Activated CD8-positive, alpha-beta memory T cell treated with anti-CD3 and anti-CD28 coated beads, Interleukin-2, amount 50 U/mL, for 48 hours (primary cell): ENCODE measurements at regions not wholly inside any gene's neighbourhood (a gene's known extent, or its start where the extent isn't known, plus 50 kb on each side); places are given as distances from the start of the nearest gene placed in this dataset.

Source experiments
- DNase-seq: peaks from one replicate; pipeline ENCODE4 v3.0.0-alpha.2; 2020

- no peak for DNase-seq
Observed at GRCh38 chr18:41829647-41830516, 125.2 kb upstream of the PIK3C3 start.

- DNase-seq = no peak
Observed at GRCh38 chr18:41828137-41828536, 126.9 kb upstream of the PIK3C3 start.

- no peak for DNase-seq
Observed at GRCh38 chr18:41820784-41821183, 134.2 kb upstream of the PIK3C3 start.

DNA sequence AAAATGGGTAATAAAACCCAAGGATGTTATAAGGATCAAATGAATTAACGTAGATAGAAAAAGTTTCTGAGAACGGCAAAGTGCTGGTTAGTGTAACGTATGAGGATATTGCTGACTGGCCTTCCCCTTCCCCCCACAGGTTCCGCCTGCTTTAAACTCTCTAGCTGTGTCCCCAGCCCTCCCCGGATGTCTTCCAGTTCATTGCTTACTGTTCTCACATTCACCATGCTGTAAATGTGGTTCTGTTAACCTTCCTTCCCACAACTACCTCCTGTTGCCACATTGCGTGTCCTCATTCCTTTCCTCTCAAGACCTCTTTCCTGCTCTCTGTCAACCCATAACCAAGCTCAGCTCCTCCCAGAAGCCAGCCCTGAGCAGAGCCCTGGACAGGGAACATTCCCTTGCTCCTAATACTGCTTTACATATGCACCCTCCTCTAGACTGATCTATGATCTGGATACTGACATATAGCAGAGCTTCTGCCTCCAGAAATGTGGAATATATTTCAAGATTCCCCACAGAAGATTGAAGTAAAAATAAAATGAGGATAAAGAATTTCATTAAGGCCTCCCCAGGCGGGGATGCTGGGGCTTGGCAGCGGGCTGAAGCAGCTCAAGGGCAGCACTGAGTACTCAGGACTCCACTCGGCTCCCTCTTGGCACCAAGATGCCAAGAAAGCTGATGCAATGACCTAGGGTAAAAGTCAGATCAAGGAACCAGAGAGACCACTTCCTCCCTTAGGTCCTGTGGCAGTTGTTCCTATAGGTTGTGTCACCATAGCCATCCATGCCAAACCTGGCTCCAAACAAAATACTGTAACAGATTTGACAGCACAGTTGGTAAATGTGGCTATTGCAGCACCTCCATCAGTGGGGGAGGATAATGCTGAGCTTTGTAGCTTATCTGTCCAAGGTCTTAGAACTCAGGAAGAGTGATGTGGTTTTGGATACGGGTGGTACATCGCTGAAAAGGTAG lies 136.4 kb upstream of the PIK3C3 start:
- no peak for DNase-seq

DNA sequence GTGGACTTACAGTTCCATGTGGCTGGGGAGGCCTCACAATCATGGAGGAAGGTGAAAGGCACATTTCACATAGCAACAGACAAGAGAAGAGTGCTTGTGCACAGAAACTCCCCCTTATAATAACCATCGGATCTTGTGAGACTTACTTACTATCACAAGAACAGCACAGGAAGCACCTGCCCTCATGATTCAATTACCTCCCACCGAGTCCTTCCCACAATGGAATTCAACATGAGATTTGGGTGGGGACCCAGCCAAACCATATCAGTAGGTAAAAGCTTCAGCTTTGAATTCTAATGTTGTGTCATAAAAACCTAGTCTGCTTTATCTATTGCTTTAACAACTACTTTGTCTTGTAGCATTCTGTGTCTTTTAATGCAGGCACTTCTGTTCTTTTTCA lies 140.4 kb upstream of the PIK3C3 start:
- no peak for DNase-seq

- DNase-seq = no peak
Observed at GRCh38 chr18:41809652-41810051, 145.4 kb upstream of the PIK3C3 start.

DNA sequence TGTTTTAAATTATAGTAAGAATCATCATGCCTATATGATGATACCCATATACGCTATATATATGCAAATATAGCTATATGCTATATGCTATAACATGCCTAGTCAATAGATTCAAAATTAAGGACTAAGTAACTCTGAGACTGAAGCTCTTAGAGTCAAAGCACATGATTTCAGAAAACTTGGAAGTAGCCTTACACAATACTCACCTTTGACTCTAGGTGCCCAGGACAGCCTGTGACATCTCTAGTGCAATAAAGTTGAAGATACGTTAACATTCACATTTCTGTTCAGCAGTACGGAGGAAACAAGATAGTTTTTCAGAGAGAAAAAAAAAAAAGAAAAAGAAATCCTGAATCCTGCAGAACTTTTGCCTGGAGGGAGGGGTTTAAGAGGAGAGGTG lies 149.7 kb upstream of the PIK3C3 start:
- DNase-seq = no peak

GRCh38 chr18:41798879-41799278 lies 156.2 kb upstream of the PIK3C3 start:
- DNase-seq = no peak

GRCh38 chr18:41790687-41791086 lies 164.3 kb upstream of the PIK3C3 start:
- no peak for DNase-seq

- no peak for DNase-seq
Observed at GRCh38 chr18:41789001-41789400, 166.0 kb upstream of the PIK3C3 start.

DNA sequence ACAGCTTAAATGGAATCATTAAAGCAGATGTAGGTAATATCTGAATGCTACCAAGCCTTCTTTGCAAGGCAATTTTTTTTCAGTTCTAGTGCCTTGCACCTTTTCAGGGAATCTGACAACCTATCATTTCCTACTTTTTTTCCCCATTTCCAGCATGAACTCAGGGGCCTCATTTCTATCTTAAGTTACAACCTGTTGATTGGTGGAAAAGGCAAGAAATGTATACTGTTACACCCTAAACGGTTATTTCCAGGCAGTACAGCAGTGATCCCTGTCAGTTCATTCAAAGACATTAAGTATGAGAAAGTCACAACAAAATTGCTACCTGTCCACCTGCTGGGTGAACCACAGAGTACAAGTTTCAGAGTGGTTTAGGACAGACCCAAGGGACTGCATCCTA lies 171.2 kb upstream of the PIK3C3 start:
- no peak for DNase-seq

DNA sequence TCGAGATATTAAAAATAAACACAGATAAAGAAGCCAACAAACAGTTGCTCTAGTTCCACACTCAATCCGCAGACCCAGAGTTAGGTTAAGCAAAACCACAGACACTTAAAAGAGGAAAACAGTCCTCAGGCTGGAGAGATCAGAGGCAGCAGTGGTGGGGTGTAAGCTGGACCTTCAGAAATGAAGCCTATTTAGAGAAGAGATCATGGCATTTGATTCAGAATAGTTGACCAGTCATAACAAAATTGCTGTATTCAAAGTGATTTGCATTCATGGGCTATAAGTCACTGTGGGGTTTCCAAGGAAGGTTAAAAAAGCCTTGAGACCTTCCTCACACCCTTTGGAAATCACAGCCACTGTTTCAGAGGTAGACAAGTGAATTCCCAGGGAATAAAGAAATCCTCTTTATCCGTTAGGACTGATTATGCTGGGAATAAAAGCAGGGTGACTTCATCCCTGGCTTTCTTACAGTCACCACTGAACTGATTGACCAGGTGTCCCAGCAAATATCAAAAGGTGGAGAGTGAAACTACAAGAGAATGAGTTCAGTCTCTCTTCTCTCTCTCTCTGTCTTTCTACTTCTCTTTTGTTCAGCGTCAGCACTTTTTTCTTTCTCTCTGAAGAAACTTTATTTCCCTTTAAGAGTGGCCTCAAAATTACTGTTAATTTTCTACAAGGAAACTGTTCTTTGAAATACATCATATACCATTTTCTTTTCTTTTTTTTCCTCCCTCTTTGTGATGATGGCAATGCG lies 171.8 kb upstream of the PIK3C3 start:
- no peak for DNase-seq

- DNase-seq = no peak
Observed at GRCh38 chr18:41771973-41772372, 183.1 kb upstream of the PIK3C3 start.

- DNase-seq = no peak
Observed at GRCh38 chr18:41769265-41769664, 185.8 kb upstream of the PIK3C3 start.

DNA sequence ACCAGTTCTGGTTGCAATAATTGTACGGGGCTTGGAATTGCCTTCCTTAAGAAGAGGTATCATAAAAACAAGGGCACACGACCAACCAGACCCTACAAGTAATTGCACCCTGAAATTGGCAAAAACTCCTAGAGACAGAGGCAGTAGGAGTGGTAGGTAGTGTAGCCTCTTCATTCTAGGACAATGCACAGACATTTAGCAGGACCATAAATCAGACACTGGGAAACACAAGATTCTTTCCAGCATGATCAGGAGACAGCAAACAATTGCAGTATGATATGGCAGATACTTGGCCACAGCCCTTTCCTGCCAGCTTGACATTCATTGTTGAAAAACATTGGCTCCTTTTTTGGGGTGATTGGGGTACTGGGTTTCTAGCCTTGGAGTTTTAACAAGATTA lies 186.6 kb upstream of the PIK3C3 start:
- DNase-seq = no peak

GRCh38 chr18:41767960-41768359 lies 187.1 kb upstream of the PIK3C3 start:
- DNase-seq = no peak

- DNase-seq = no peak
Observed at GRCh38 chr18:41765460-41765859, 189.6 kb upstream of the PIK3C3 start.

DNA sequence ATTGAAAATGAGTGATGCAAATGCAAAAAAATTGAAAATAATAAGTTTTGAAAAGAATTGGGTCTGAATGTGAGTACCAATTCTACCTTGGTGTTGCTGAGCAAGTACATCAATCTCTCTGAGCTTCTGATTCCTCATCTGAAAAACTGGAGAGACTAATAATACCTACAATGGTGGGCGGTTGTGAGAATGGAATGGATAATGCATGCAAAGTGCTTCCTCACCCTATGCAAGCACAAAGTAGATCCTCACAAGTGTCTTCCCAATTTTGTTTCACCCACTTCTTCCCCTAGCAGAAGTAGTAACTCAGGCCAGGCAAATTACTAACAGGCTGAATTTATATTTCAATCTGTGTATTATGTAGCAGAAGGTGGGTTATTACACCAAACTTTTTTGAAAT lies 191.7 kb upstream of the PIK3C3 start:
- DNase-seq = no peak

DNA sequence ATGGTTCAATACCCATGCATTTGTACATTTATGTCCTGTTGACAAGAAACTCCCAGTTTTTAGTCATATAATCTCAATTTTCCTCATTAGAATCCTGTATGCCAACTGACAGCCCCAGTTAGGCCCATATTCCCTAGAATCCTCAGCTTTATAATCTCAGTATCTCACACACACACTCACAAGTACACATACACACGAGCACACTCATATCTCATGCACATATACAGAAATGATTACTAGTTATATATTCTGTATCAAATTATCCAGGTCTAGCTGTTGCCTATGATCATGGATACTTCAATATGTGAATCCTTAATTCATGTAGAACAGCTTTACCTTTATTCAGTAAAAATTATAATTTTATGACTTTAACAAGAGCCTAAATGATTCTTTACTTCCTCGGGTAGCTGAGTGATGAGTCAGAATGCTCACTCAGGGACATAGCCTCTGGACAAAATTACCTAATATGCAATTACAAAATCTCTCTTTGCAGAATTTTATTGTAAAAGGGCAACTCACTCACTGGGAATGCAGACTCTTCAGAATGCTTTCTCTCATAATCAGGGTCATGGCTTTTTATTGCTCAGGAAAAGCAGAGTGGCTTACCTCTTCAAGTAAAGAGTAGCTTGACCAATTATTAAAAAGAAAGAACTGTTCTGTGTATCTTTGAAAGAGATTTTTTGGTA lies 193.6 kb upstream of the PIK3C3 start:
- DNase-seq = no peak

GRCh38 chr18:41758534-41758933 lies 196.5 kb upstream of the PIK3C3 start:
- DNase-seq = no peak

DNA sequence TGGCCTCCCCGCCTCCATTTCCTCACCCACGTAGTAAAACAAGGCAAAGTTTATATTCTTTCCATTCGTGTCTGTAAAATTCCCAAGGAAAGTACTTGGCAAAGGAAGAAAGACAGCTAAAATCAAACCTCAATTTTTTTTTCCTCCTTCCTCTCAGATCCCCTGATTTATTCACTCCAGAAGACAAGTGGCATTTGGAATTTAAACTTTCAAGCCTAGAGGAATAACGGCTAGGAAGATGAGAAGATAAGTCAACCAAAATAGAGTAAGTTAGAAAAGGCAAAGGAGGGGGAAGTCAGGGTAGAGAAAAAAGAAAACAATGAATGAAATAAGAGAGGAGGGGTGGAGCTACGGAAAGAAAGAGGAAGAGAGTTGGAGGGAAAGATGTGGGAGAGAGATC lies 198.9 kb upstream of the PIK3C3 start:
- no peak for DNase-seq

DNA sequence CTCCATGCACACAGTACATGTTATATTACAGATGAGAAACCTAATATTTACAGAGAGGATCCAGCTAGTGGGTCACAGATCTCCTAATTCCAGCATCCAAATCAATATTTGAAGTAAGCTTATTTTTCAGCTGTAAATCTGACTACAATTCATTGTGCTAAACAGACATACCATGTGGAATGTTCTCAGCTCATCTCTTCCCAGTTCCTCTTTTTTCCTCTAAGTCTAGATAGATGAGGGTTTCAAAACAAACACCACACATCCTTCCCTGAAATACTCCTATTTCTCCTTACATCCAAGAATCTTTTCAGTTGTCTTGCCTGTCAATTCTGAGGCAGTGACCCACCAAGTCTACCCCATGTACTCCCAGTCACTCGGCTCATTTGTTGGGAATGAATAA lies 200.7 kb upstream of the PIK3C3 start:
- no peak for DNase-seq

DNA sequence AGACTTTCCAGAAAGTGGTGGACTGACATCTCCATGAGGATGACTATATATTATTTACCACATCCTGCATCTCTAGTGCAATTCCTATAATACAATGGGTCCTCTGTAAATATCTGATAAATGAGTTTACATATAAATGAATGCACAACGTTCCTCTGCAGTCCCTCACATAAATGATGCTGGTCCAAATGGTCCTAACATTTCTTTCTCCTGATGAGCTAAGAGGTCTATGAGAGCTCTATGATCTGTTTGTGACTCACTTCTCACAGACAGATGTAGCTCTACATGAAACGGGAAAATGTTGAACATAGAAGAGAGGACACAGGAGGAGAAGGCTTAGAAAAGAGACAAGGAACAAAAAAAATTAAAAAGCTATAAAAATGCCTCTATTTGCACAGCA lies 201.2 kb upstream of the PIK3C3 start:
- DNase-seq = no peak
